WERI-Rb-1 (cell line): ENCODE measurements at regions not wholly inside any gene's neighbourhood (a gene's known extent, or its start where the extent isn't known, plus 50 kb on each side); places are given as distances from the start of the nearest gene placed in this dataset.

Experiments used
- DNase-seq: peaks from one replicate; pipeline ENCODE4 v3.0.0-alpha.2; 2020
- H3K27ac ChIP-seq: fragments of 250-450 bp; sonication (Bioruptor Pico); 2 replicates; pipeline ENCODE4 v1.5.1; 2020; ENCODE audit warnings: mild to moderate bottlenecking, moderate library complexity
- H3K27me3 ChIP-seq: fragments of 250-450 bp; sonication (Bioruptor Pico); 2 replicates; pipeline ENCODE4 v1.5.1; 2021; ENCODE audit warnings: mild to moderate bottlenecking, low read depth, moderate library complexity; ENCODE audit not compliant: insufficient read depth, severe bottlenecking
- H3K36me3 ChIP-seq: fragments of 250-450 bp; sonication (Bioruptor Pico); 2 replicates; pipeline ENCODE4 v1.5.1; 2020; ENCODE audit warnings: mild to moderate bottlenecking, moderate library complexity
- H3K4me3 ChIP-seq: 2 replicates; pipeline ENCODE4 v1.5.1; 2011; ENCODE audit warnings: low read depth, mild to moderate bottlenecking, control low read depth, low read length
- H3K9me3 ChIP-seq: fragments of 250-450 bp; sonication (Bioruptor Pico); 2 replicates; pipeline ENCODE4 v1.5.1; 2021; ENCODE audit warnings: mild to moderate bottlenecking, moderate library complexity; ENCODE audit not compliant: severe bottlenecking
- TF ChIP-seq, protein P1 (sequence below): IDR thresholded peaks from 2 replicates; pipeline ENCODE4 v1.5.1; 2011; ENCODE audit warnings: low read depth, mild to moderate bottlenecking, control low read depth, inconsistent platforms, low read length

DNA sequence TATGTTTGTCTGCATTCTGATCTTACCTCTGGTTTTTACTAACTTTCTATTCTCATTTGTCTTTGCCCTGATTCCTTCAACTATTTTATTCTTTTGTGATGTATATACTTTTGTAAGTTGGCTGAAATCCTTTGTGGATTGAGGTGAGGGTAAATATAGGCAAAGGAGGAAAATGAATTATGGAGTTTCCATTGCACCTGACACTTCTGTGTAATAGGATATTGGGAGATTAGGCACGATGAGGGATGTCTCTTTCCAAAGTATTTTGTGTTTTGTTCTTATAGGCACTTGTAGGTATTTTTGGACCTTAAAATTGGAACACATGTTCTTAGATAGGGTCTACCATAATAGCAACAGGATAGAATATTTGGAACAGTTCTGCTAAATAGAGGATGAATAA is 76.4 kb downstream of the HRH4 start:
- H3K36me3 ChIP-seq = peaks cover 5% of the 10 kb centered on the region
- DNase-seq = no peak
- no peaks in the 10 kb centered on the region for H3K9me3 ChIP-seq
- TF ChIP-seq, protein P1, sequence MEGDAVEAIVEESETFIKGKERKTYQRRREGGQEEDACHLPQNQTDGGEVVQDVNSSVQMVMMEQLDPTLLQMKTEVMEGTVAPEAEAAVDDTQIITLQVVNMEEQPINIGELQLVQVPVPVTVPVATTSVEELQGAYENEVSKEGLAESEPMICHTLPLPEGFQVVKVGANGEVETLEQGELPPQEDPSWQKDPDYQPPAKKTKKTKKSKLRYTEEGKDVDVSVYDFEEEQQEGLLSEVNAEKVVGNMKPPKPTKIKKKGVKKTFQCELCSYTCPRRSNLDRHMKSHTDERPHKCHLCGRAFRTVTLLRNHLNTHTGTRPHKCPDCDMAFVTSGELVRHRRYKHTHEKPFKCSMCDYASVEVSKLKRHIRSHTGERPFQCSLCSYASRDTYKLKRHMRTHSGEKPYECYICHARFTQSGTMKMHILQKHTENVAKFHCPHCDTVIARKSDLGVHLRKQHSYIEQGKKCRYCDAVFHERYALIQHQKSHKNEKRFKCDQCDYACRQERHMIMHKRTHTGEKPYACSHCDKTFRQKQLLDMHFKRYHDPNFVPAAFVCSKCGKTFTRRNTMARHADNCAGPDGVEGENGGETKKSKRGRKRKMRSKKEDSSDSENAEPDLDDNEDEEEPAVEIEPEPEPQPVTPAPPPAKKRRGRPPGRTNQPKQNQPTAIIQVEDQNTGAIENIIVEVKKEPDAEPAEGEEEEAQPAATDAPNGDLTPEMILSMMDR = no peak
- no peak overlapping the region for H3K27ac ChIP-seq
- no peak overlapping the region for H3K4me3 ChIP-seq
- no peaks in the 10 kb centered on the region for H3K27me3 ChIP-seq

DNA sequence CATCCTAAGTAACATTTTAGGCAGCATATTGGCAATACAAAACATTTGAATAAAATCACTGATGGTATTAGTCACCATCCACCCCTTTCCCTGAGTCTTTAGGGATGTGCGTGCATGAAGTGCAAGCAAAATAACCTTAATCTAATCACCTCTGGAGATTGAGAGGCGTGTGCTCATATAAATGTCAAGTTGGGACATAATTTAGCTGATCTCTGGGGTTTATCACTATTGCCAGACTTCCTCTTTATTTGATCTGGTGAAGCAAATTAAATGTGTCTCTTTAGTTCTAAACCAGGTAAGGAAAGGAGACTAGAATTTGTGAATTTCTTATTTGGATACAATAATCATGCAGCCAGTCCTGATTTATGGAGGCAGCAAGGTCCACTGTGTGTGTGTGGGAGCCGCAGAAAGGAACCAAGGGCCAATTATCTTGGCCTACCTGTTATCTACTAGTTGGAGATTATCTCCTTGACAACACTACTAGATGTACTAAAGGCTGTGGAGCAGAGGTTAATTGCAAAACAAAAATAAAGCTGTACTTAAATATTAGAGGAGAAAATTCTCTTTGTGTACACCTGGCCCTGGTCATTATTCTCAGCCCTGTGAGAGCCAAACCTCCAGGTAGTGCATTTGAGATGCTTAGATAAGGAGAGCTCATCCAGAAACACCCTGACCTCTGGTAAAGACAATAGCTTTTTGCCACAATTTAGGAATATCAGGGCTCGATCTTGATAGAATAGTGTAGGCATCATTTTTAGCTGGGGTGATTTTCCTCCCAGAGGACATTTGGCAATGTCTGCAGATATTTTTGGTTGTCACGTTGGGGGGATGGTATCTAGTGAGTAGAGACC is 78.2 kb downstream of the HRH4 start:
- TF ChIP-seq, protein P1 = no peak
- DNase-seq = no peak
- Histone ChIP-seq H3K36me3 (peaks cover 5% of the 10 kb centered on the region), H3K4me3 (no peak overlapping the region), H3K9me3 (no peaks in the 10 kb centered on the region), H3K27ac (no peak overlapping the region), H3K27me3 (no peaks in the 10 kb centered on the region)

DNA sequence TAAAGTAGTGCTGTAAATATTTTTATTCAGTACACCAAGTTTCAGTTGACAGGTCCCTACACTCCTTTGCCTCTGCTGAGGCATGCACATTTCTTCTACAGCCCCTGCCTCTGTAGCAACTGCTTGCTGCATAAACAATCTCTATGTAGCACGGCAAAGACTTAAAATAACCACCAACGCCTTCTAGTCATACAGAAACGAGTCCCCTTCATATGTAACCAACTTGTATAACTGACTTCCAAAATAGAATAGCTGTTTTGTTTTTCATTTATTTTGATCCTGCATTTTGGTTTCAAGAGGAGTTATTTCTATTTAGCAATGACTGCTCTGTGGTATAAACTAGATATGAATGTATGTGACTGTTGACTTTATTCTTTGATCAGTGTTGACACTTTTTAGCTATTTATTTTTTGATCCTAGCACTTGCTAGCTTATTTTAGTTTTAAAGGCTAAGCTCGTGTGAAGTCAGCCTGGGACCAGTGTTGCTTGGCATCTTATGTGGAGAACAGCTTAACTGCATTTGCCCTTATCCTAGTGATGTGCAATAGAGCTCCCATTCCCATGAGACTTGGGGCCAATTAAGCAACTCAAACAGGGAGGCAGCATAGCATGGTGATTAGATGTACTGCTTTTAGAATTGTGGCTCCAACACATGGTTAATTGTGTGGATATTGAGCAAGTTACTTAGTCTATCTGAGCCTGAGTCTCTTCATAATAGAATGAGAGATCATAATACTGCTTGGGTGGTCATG is 79.6 kb downstream of the HRH4 start:
- TF ChIP-seq, protein P1 = no peak
- no peak overlapping the region for H3K27ac ChIP-seq
- no peak for DNase-seq
- no peaks in the 10 kb centered on the region for H3K27me3 ChIP-seq
- no peak overlapping the region for H3K4me3 ChIP-seq
- no peaks in the 10 kb centered on the region for H3K9me3 ChIP-seq
- H3K36me3 ChIP-seq = peaks cover 5% of the 10 kb centered on the region

DNA sequence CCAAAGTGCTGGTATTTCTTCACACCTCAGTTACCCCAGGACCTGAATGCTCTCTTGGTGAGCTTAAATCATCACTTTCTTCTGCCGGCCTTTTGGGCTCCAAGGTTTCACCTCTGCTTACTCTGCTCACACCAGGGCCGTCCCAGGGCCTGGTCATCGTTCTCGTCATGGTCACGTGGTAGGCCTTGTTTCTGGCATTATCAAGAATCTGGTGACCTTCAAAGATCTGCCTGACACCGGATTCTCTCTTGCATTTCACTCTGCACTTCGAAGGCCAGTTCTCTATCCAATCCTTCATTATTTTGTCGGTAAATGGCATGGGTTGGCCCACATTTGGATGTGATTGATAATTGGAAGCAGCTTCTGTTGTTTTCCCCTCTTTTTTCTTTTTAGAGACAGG is 80.5 kb downstream of the HRH4 start:
- peaks cover 7% of the 10 kb centered on the region for H3K36me3 ChIP-seq
- TF ChIP-seq, protein P1 = no peak
- H3K4me3 ChIP-seq = no peak overlapping the region
- no peak overlapping the region for H3K27ac ChIP-seq
- H3K27me3 ChIP-seq = no peaks in the 10 kb centered on the region
- DNase-seq = no peak
- no peaks in the 10 kb centered on the region for H3K9me3 ChIP-seq

DNA sequence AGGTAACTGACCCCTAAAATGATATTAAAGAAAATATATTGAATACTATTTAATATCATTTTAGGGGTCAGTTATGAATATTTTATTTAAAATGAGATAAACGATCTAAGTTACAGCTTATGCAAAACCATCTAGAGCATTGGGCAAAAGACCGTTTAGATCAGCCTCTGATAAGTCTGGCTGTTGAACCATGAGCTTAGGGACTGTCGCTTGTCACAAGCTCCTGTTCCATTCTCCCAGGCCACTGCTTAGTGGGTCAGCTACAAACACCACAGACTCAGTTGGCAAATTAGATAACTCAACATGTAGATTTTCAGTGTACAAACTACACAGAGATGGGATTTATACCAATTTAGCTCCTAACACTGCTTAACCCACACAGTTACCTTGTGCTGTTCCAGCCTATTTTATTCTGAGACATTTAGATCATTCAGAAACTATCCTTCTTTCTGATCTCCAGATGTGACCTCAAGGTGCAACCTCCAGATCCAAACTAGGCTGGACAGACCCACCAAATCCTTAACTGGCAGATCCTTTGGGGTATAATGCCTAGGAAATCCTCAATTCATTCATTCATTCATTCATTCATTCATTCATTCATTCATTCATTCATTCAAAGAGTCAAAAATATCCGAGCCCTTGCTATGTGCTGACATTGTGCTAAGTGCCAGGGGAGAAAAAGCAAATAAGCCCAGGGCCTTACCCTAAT is 82.8 kb downstream of the HRH4 start:
- Histone ChIP-seq H3K36me3 (peaks cover 21% of the 10 kb centered on the region), H3K4me3 (no peak overlapping the region), H3K9me3 (no peaks in the 10 kb centered on the region), H3K27me3 (no peaks in the 10 kb centered on the region), H3K27ac (no peak overlapping the region)
- TF ChIP-seq, protein P1 = no peak
- no peak for DNase-seq
